Hematopoietic multipotent progenitor cell treated with erythropoietin and hydrocortisone succinate and interleukin-3 and kit ligand, for 6 days (in vitro differentiated cells): ENCODE measurements at regions not wholly inside any gene's neighbourhood (a gene's known extent, or its start where the extent isn't known, plus 50 kb on each side); places are given as distances from the start of the nearest gene placed in this dataset.
A peak's percentile ranks its signal among the peaks of the same experiment; 100 is the strongest.
"Not testable (repeated sequence)": the region's sequence is repeated elsewhere in the genome, so short reads cannot be mapped to it uniquely, and the experiment has no call there.

Experiments used
- DNase-seq: peaks from one replicate; pipeline ENCODE4 v3.0.0-alpha.2; 2015

DNA sequence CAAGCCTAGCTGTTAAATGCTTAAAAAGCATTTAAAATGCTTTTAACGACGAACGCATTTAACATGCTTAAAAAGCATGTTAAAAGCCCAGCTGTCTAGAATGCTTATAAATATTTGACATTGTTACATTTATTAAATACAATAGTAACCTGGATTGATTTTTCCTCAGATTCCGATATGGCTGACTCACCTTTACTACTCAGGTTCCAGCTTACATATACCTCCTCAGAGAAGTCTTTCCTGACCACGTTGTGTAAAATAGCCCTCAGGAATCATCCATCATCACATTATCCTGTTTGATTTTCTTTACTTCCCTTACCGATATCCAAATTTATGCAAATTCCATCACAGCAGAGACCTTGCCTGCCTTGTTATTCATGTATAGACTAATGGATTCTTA lies 51.4 kb downstream of the SLC41A2 start:
- DNase-seq, result no peak

DNA sequence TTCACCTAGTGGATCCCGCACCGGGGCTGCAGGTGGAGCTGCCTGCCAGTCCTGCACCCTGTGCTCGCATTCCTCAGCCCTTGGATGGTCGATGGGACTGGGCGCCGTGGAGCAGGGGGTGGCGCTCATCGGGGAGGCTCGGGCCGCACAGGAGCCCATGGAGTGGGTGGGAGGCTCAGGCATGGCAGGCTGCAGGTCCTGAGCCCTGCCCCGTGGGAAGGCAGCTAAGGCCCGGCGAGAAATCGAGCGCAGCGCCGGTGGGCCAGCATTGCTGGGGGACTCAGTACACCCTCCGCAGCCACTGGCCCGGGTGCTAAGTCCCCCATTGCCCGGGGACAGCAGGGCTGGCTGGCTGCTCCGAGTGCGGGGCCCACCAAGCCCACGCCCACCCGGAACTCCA lies 52.6 kb downstream of the SLC41A2 start:
- DNase-seq, result not testable (repeated sequence)

DNA sequence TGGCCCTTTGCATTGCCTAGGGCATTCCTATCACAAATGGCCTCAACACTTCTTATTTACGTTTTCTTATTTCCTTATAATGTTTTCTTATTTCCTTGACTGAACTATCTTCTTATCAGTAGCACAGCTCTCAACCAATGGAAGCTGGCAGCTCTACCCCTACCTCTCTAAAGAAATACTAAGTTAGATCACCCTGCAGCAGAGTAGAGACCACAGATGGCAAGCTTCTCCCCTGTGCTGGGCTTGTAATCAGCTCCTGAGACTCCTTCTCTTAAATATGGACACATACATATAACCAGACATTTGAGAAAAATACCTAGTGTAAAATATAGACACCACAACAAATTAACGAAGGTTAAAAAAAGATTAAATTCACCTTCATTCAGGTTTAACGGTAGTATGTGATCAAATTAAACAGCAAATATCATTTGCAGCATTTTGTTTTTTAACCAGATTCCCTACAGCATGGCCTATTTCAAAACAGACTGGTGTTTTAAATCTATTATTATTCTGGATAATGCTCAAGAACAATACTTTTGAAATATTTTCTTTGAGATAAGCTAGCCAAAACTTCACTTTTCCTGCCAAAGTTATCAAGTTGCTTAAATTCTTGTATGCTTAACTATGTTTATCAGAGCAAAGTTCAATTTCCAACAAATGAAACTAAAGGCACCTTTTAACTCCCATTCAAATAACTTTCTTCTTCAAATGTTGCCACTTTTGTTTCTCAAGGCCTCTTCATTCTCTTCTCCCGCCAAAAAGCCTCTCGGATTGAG lies 54.3 kb downstream of the SLC41A2 start:
- no peak for DNase-seq

DNA sequence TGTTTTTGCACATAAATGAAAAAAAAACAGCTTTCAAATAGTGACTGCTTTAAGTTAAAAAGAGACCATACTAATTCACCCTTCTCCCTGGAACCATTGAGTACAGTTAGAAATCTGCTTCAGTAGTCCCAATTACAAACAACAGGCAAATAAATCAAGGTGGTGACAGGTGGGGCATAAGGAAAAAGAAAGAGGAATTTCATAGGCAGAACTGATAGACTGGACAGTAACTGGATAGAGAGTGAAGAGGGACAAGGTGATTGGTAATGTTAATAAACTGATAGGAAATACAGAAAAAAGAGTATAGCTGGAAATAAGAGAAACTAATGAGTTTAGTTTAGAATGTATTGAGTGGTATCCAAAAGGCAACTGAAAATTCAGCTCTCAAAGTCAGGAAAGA lies 56.0 kb downstream of the SLC41A2 start:
- DNase-seq, result no peak

DNA sequence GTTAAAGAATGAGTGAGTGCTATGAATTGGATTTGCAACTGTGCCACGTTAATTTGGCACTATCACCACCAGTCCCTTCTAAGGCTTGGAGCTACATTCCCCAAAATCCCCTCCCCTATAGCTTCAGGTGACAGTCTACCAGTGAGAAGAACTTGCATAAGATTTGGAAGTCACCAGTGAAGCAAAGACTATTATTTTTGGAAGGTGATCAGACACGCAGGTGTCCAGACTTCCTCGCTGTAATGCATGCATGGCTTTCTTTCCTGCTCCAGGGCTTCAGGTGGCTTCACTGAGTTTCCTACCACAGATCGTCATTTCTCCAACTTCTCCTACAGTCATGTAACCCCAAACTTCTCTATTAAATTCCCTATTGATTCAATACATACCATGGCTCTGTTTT lies 61.4 kb downstream of the SLC41A2 start:
- no peak for DNase-seq

DNA sequence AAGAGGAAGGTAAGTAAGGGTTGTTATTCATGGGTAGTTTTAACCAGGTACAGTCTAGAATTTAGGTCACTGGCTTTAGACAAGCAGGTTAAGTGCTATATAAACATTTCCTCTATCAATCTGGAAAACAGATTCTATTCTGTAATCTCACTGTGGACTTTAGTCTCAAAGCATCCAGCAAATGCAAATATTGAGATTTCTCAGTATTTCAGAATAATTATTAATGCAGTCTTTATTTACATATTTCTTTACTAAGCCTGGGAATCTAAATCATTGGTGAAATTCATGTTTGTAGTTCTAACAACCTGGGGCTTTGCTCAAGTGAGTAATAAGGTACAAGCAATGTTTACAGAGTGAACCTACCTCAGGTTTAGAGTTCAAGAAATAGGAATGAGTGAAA lies 61.9 kb downstream of the SLC41A2 start:
- no peak for DNase-seq

DNA sequence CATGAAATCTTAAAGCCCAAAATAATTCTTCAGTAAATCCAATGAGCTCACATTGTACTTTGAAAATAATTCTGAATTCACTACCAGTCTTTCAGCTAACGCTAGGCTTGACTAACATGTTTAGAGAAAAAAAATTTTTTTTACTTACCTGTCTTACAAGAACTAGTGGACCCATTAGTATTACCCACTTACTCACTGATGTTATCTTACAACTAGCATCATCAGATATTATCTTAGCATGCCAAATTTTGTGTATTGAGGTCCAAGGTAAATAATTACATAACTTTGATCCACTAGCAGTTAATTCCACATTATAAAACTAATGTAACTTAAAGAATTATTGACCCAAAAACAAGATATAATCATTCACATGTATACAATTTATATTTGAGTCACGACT lies 62.7 kb downstream of the SLC41A2 start:
- no peak for DNase-seq

DNA sequence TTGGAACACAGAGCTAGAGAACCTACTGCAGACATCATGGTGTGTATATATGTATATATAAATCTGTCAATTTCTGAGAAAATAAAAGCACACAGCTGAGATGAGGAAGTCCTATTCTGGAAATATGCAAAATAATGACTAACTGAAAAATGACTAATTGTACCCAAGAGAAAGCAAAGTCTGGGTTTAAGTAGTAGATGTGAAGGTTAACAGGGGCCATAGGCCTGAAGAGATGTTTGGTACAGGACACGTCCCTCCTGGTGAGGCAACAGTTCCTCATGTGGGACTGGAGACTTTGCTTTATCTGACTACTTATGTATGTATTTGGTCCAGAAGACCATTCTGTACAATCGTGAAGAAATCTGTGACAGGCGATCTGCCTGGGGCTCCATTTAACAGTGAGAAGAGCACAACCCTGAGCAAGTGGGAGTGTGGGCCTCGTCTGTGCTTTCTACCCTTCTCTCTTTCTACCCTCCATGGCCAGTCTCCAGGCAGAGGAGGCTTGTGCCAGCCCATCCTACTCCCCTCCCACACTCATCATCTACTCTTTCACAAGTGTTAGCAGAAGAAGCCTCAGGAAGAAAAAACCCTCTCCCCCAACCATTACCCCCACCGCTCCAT lies 67.5 kb downstream of the SLC41A2 start:
- no peak for DNase-seq

DNA sequence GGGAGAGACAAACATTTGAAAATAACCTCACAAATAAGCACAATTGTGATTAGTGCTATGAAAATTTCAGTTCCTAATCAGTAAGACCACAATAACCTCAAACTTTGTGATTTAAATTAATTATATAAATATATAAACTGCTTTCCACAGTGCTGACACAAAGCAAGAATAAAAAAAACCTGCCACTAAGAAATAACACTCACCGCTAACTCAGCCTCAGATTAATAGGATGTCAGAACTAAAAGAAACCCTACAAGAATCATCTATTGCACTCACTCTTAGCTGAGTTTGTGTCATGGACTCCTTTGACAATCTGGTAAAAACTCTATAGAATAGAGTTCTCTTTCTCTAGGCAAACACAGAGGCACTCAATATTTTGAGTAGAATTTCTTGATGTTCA lies 68.4 kb downstream of the SLC41A2 start:
- DNase-seq, result no peak

DNA sequence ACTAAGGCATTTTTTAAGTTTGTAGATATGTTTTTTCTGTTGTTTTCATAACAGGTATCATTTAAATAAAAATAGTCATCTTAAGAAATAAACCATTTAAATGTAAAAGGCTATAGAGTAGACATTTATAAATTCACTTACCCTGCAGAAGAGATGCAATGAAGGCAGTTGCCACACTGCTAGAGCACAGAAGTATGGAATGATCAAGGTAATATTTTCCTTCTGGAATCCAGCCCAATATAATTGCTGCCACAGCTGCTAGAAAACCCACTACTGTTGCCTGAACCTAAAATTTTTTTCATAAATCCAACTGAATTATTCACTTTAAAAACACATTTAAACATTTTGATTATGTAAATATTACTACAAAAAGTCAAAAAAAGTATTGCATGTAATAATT lies 69.2 kb downstream of the SLC41A2 start:
- no peak for DNase-seq

DNA sequence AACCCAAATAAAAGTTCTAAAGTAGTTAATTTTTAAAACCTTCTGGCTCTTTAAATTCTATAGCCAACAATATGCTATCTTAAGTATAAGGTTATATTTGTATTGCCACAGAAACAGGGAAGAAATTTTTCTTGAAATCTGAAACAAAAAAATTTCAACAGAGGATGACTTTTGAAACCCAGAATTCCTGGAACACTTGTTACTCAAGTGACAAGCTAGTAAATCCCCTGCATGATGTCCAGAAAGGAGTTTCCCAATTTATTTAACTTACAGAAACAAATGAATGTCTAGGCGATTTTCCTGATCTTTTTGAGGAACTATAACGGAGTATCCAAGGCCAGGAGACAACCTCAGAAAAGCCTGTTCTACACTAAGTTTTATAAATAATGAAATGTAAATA lies 69.6 kb downstream of the SLC41A2 start:
- DNase-seq, result no peak

DNA sequence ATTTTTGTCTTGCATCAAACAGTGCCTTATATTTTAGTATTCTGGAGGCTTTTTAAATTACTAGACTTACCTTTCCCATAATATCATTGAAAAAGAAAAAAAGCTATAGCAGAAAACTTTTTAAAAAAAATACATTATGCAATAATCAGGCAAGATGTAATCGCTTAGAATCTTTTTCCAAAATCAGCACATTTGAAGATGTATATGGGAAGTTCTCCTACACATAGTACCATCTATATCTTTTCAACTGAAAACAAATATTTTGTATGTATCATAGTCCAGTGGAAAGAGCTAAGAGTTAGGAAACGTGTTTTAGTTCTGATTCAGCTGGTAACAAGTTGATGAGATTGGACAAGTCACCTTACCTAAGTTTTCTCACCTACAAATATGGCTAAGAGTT lies 70.6 kb downstream of the SLC41A2 start:
- DNase-seq, result no peak

DNA sequence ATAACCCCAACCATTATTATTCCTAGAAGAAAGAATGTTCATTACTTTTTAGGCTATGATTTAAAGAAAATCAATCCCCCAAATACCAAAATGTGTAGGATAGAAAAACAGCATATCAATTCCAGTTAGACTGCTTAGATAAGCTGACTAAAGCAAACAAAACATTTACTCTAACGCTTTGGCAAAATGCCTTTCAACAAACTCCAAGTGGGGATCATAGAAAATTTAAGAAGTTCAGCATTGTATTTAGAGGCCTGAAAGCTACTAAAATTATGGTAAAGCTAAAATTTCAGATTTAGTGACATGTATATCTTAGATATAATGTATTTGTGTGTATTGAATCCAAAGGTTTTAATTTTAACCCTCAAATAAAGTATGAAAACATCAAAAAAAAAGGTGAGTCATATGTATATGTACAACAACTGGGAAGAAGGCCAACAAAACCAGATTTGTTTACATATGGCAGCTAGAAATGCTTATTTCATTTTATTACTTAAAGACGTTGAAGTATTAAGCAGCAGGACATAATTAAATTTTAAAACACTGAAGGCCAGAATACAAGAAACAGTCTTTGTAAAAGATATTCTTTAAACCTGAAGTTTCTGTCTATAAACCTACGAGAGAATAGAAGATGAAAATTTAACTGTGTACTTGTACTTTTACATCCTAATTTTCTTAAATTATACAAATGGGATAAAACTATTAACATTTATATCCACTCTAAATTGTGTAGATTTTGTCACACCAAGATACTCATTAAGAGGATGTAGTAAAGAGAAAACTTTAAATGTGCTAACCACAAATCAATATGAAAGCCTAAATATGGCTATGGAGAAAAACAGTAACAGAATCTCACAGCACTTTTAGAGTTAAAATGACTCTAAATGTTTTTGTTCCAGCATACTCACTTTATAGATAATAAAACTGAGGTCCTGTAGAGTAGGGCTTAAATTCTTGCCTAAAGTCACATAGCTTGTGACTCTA lies 71.4 kb downstream of the SLC41A2 start:
- no peak for DNase-seq

DNA sequence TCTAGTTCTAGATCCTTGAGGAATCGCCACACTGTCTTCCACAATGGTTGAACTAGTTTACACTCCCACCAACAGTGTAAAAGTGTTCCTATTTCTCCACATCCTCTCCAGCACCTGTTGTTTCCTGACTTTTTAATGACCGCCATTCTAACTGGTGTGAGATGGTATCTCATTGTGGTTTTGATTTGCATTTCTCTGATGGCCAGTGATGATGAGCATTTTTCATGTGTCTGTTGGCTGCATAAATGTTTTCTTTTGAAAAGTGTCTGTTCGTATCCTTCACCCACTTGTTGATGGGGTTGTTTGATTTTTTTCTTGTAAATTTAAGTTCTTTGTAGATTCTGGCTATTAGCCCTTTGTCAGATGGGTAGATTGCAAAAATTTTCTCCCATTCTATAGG lies 79.2 kb downstream of the SLC41A2 start:
- not testable (repeated sequence) for DNase-seq

DNA sequence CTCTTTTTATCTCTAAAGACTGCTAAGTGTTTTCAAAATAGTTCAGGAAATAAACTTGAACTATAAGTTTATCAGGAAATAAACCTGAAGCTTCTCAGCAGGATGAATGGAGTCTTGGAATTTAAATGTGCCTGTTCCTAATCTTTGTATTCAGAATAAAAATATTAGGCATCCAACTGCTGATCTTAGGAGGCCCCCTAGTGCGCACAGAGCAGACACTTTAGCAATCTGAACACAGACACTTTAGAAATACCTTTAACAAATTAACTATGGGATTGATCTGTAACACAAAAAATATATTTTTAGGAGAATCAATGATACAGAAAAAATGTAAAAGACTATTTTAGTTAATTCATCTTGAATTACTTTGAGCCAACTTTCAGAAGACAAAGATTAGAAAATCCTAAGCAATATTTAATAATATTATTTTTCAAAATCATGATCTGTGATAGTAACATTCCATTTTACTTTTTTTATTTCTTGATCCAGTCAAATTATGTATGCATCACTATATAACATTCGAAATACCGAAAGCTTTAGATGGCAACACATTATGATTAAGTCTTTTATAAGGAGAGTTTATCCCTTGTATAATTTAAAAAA lies 80.9 kb downstream of the SLC41A2 start:
- peak; percentile 74 for DNase-seq

DNA sequence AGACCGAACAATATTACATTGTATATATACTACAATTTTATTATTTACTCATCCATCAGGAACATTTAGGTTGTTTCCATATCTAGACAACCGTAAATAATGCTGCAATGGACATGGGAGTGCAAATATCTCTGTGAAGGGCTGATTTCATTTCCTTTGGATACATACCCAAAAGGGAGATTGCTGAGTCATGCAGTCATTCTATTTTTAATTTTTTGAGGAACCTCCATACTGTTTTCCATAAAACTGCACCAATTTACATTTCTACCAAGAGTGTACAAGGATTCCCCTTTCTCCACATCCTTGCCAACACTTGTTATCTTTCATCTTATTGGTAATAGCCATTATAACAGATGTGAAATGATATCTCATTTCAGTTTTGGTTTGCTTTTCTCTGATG lies 84.7 kb downstream of the SLC41A2 start:
- no peak for DNase-seq

DNA sequence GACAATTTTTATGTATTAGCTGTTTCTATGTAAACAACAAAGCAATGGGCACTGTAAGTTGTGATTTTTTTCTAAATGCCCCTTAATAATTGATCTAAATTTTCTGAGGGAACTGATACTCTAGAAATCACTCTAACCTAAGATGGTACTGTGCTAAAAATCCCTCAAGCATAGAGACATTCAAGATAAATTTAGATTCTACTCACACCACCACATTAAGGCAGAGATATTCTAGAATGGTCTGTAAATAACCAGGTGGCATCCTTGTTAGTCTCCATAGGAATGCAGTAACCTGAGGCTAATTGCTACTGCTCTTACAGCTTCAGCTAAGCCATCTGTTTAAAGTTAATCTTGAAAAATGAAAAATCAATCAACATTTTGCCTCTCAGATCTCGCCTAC lies 87.3 kb downstream of the SLC41A2 start:
- no peak for DNase-seq

DNA sequence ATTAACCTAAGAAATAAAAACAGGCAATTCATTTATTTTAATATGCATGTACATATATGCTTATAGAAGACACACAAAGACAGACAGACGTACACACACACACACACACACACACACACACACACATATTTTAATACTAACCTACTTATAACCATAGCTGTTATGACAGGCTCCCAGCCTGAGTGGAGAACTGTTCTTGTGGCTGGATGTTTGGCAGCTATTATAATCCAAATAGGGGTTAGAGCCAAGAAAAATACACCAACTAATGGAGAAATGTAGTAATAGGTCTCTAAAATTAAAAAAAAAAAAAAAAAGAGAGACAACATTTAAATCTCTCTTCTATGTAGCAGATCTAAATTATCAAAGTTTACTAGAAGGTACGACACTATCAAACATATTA lies 91.8 kb downstream of the SLC41A2 start:
- no peak for DNase-seq

DNA sequence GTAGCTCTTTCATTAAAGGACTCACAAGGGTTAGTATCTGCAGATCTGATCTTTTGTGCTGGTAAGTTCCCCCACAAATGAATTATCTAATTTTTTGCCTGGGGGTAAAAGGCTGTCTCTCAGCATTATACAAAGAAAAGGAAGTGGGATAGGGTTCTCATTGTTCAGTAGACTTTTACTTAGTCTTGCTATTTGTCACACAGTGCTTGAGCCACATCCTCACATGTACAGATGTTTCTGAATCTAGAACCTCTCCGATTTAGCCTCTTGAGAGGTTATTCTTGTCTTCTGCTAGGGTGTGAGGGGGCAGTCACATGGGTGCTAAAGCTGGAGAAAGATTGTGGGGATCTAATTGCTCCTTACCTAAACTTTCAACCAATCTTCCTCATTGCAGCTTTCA lies 93.0 kb downstream of the SLC41A2 start:
- DNase-seq, result peak; percentile 26

DNA sequence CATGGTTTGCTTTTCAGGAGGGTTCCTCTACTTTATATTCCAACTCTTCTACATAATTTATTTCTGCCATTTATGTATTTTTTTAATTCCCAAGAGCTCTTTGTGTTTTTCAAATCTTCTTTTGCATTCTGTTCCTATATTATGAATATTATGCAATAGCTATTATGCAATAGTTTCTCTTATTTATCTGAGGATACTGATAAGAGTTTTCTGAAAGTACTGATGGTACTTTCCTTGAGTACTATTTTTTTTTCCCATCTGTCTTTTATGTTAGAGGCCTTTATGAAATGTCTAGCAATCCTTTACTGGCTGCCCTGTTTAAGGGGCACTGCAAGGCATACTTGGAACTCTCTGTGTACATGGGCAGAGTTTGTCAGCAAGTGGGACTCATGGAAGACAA lies 93.4 kb downstream of the SLC41A2 start:
- DNase-seq, result peak; percentile 55

DNA sequence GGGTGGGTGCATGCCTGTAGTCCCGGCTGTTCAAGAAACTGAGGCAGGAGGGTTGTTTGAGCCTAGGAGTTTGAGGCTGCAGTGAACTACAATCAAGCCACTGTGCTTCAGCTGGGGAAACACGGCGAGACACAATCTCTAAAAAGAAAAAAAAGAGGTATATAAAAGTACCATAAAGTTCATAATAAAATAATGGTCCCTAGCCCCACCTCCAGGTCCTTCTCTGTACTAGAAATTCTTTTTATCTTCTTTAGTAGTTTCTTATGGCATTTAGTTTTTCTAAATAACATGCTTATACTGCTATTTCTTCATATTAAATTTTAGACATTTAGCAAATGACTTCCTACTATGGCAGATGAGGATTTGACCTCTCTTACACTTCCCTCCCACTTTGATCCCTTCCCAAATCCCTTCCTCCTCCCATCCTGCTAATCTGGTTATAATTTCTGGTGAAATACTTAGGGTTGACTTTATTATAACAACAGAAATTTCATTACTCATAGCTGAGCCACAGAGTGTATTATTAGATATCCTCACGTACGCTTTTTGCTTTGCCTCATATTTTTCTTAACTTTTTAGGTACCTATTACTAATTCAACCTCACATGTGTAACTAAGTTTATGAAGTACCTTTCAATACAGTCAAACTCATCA lies 94.7 kb downstream of the SLC41A2 start:
- no peak for DNase-seq
